ENCODE measurements at regions not wholly inside any gene's neighbourhood (a gene's known extent, or its start where the extent isn't known, plus 50 kb on each side); places are given as distances from the start of the nearest gene placed in this dataset.

DNA sequence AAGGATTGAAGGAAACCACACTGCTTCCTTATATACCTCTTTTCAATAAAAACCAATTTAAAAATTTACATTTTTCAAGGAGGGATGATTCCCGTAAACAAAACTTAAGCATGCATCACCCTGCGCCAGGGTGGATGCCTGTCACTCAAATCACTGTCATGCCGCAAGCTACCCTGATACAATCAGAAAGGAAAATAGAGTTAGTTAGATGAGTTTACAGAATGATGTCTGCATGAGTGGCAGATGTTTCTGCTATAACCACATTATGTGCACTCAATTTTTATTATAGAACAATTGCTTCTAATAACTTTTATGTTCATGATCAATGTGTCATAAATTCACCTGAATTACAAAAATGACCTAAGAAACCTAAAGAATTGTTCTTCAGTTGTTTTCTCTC lies 123.4 kb upstream of the ADGRL4 start:
- TF ChIP-seq, protein P1, sequence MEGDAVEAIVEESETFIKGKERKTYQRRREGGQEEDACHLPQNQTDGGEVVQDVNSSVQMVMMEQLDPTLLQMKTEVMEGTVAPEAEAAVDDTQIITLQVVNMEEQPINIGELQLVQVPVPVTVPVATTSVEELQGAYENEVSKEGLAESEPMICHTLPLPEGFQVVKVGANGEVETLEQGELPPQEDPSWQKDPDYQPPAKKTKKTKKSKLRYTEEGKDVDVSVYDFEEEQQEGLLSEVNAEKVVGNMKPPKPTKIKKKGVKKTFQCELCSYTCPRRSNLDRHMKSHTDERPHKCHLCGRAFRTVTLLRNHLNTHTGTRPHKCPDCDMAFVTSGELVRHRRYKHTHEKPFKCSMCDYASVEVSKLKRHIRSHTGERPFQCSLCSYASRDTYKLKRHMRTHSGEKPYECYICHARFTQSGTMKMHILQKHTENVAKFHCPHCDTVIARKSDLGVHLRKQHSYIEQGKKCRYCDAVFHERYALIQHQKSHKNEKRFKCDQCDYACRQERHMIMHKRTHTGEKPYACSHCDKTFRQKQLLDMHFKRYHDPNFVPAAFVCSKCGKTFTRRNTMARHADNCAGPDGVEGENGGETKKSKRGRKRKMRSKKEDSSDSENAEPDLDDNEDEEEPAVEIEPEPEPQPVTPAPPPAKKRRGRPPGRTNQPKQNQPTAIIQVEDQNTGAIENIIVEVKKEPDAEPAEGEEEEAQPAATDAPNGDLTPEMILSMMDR (IDR thresholded peaks at IDR 0.05; ENCODE audit: extremely low read depth, insufficient read depth, missing control alignments): no peak
- in situ Hi-C loops (cut with MboI; ENCODE audit: low pct_unique_long_range_greater_than_20kb, low sequenced_read_pairs, unreplicated experiment): no loop called here
- no peak for DNase-seq (ENCODE audit: low spot score)

DNA sequence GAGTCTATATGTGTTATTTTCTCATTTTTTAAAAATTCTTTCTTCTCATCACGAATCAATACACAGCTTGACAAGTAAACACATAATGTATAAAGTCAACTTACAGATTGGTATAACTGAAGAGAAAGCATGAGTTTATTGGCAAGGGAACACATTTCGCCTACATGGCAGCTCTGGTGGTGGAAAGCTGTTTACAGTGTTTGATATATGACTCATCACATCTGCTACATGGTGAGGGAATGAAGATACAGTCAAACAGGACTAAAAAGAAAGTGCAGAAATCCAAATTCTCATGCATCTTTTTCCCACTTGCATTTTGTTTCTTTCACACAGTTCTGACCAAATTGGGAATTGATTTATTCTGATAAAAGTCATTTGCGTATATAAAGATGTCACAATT lies 122.2 kb upstream of the ADGRL4 start:
- no peak for DNase-seq (ENCODE audit: low spot score)
- TF ChIP-seq, protein P1 (IDR thresholded peaks at IDR 0.05; ENCODE audit: extremely low read depth, insufficient read depth, missing control alignments): no peak
- in situ Hi-C loops (cut with MboI; ENCODE audit: low pct_unique_long_range_greater_than_20kb, low sequenced_read_pairs, unreplicated experiment): no loop called here

DNA sequence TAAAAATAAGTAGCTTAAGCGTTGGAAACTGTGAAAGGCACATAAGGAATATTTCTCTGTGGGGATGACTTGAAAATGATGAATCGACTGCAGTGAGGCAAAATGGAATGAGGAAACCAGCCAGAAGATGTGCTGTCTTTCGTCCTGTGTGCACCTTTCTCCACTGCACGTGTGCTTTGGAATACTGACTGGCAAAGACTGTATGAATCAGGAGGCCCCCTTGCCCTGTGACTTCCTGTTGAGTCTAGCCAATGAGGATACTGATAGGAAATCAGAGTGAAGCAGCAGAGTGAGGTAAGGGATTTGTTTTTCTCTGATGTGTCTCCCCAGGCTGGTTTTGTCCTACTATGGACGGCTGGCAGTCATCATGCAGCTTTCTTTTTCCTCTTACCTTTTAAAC lies 118.2 kb upstream of the ADGRL4 start:
- TF ChIP-seq, protein P1 (IDR thresholded peaks at IDR 0.05; ENCODE audit: extremely low read depth, insufficient read depth, missing control alignments): no peak
- in situ Hi-C loops (cut with MboI; ENCODE audit: low pct_unique_long_range_greater_than_20kb, low sequenced_read_pairs, unreplicated experiment): no loop called here
- DNase-seq (ENCODE audit: low spot score): no peak

DNA sequence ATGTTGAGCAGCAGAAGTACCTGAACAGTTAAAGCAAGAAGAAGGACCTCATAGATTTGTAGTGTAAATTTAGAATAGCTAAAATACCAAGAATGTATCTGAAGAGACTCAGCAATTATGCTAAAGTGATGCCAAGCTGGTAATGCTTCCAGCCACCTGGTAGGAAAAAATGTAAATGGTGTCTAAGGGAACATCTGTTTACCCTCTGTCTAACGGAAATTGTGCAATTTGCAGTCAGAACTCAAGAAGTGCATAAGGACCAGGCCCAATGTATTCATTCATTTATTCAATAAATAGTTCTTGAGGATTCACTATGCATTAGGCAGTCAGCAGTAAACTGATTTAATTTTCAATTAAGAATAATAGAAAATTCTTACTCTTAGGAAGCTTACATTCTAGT lies 116.0 kb upstream of the ADGRL4 start:
- in situ Hi-C loops (cut with MboI; ENCODE audit: low pct_unique_long_range_greater_than_20kb, low sequenced_read_pairs, unreplicated experiment): no loop called here
- DNase-seq (ENCODE audit: low spot score): no peak
- TF ChIP-seq, protein P1 (IDR thresholded peaks at IDR 0.05; ENCODE audit: extremely low read depth, insufficient read depth, missing control alignments): no peak

DNA sequence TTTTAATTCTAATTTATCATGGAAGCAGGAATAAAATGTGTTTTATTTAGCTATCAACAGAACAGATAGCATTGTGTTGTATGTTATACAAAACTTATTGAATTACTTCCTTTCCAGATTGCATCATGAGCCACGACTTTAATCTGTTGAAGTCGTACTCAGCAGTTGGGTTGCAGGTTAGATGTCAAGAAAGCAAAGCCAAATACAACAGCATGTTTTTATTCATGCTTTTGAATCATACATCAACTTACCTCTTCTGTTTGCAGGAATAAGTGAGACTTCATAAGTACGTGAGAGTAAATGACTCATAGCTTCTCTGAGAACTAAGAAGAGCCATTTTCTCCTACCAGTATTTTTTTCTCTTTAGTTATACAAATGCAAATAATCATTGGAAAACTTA lies 110.8 kb upstream of the ADGRL4 start:
- in situ Hi-C loops (cut with MboI; ENCODE audit: low pct_unique_long_range_greater_than_20kb, low sequenced_read_pairs, unreplicated experiment): no loop called here
- TF ChIP-seq, protein P1 (IDR thresholded peaks at IDR 0.05; ENCODE audit: extremely low read depth, insufficient read depth, missing control alignments): no peak
- DNase-seq (ENCODE audit: low spot score): no peak

DNA sequence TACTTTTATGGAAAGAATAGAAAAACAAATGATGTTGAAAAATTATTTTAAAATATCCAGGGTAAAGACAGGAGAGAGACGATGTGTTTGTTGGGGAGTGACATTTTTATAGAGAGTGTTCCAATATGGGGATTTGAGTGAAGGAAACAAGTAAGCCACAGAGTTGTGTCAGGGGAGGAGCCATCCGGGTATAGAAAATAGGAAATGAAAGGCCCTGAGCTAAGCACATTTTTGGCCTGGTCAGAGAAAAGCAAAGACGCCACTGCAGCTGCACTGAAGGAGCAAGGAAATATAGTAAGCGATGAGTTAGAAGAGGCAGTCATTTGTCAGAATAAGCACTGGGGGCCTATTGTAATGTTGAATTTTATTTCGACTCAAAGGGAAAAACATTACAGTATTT lies 107.3 kb upstream of the ADGRL4 start:
- TF ChIP-seq, protein P1 (IDR thresholded peaks at IDR 0.05; ENCODE audit: extremely low read depth, insufficient read depth, missing control alignments): no peak
- DNase-seq (ENCODE audit: low spot score): no peak
- in situ Hi-C loops (cut with MboI; ENCODE audit: low pct_unique_long_range_greater_than_20kb, low sequenced_read_pairs, unreplicated experiment): no loop called here

DNA sequence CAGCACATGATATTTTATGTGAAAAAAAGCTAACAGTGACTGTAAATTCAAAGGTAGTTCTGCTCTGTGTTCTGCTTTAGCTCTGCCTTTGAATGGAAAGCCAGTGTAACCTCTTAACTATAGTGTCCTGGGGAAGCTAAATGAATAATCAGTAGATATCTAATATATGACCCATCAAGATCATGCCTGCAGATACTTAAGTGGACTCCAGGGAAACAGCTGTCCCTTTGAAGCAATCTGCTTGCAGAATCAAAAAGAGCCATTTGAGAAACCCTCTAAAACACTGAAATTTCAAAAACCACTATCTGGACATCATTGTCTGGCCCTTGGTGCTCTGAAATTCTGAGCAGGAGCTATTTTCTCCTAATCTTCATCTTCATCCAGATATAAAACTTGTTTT lies 104.2 kb upstream of the ADGRL4 start:
- DNase-seq (ENCODE audit: low spot score): no peak
- in situ Hi-C loops (cut with MboI; ENCODE audit: low pct_unique_long_range_greater_than_20kb, low sequenced_read_pairs, unreplicated experiment): no loop called here
- TF ChIP-seq, protein P1 (IDR thresholded peaks at IDR 0.05; ENCODE audit: extremely low read depth, insufficient read depth, missing control alignments): no peak

All from GM13977 (cell line).